ENCODE measurements at regions not wholly inside any gene's neighbourhood (a gene's known extent, or its start where the extent isn't known, plus 50 kb on each side); places are given as distances from the start of the nearest gene placed in this dataset.

DNA sequence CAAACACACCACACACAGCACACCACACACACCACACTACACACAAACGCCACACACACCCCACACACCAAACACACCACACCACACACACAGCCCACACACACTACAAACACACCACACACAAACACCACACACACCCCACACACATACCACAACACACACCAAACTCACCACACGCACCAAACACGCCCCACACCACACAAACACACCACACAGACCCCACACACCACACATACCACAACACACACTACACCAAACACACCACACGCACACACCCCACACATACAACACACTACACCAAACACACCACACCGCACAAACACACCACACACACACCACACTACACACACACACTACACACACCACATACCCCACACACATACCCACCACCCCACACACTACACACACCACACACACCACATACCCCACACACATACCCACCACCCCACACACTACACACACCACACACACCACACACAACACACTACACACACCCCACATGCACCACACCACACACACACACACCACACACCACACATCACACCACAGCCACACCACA is 151.2 kb downstream of the ERCC6L2 start:
- TF ChIP-seq, protein P1, sequence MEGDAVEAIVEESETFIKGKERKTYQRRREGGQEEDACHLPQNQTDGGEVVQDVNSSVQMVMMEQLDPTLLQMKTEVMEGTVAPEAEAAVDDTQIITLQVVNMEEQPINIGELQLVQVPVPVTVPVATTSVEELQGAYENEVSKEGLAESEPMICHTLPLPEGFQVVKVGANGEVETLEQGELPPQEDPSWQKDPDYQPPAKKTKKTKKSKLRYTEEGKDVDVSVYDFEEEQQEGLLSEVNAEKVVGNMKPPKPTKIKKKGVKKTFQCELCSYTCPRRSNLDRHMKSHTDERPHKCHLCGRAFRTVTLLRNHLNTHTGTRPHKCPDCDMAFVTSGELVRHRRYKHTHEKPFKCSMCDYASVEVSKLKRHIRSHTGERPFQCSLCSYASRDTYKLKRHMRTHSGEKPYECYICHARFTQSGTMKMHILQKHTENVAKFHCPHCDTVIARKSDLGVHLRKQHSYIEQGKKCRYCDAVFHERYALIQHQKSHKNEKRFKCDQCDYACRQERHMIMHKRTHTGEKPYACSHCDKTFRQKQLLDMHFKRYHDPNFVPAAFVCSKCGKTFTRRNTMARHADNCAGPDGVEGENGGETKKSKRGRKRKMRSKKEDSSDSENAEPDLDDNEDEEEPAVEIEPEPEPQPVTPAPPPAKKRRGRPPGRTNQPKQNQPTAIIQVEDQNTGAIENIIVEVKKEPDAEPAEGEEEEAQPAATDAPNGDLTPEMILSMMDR (conservative IDR thresholded peaks at IDR 0.05 in 1 of 2, IDR thresholded peaks at IDR 0.05 in 1 of 2; ENCODE audit: low read depth in 1 of 2, low read length in 2 of 2), result no peak
- TF ChIP-seq EZH2 (IDR thresholded peaks at IDR 0.05; ENCODE audit: low read length, missing control alignments), result no peak
